ENCODE measurements at regions not wholly inside any gene's neighbourhood (a gene's known extent, or its start where the extent isn't known, plus 50 kb on each side); places are given as distances from the start of the nearest gene placed in this dataset.

GRCh38 chr9:13688223-13688989, 408.9 kb upstream of the MPDZ start:
- TF ChIP-seq CTCF (conservative IDR thresholded peaks at IDR 0.05 in 1 of 2, IDR thresholded peaks at IDR 0.05 in 1 of 2; ENCODE audit: low read depth in 1 of 2, low read length in 2 of 2) (no peak), EZH2 (IDR thresholded peaks at IDR 0.05; ENCODE audit: low read length, missing control alignments) (no peak)
